B cell (primary cell): ENCODE measurements at regions not wholly inside any gene's neighbourhood (a gene's known extent, or its start where the extent isn't known, plus 50 kb on each side); places are given as distances from the start of the nearest gene placed in this dataset.

ENCODE experiments used
- ATAC-seq: fragments of 200-7000 bp; cut with Tn5 transposase; one replicate; pipeline ENCODE4 v1.10.0; 2021; ENCODE audit warnings: low read depth, mild to moderate bottlenecking, moderate number of reproducible peaks, moderate library complexity
- CTCF ChIA-PET: fragments of 350-600 bp; sonication (Branson Sonifier 250); formaldehyde crosslinking; loops from one replicate; lab custom pipeline; 2021; ENCODE audit warnings: antibody characterized with exemption, inconsistent platforms; lab: Charles Lee
- POLR2A ChIA-PET: fragments of 350-600 bp; sonication (Branson Sonifier 250); formaldehyde crosslinking; loops from one replicate; lab custom pipeline; 2021; ENCODE audit warnings: antibody characterized with exemption; lab: Charles Lee
- DNase-seq: peaks from one replicate; pipeline ENCODE4 v3.0.0; 2013
- H2AFZ ChIP-seq: 2 replicates; pipeline ENCODE4 v1.6.1; 2012; ENCODE audit warnings: mild to moderate bottlenecking, low read depth, low read length; ENCODE audit not compliant: insufficient read depth, poor library complexity, severe bottlenecking
- H3K27ac ChIP-seq, 2 donors: 1 replicate in 1 of 2; 2 replicates in 1 of 2; pipeline ENCODE4 v1.5.1; 2012 to 2013; ENCODE audit warnings: low read length in 2 of 2, mild to moderate bottlenecking in 2 of 2, moderate library complexity in 1 of 2
- H3K27me3 ChIP-seq, 4 experiments: fragments of 200-600 bp in 1 of 4; sonication (generic) in 1 of 4; replicated peaks in 1 of 4; 1 replicate in 2 of 4; 2 replicates in 2 of 4; pipeline versions ENCODE4 v1.6.1 to v1.7.0; 2013 to 2016; ENCODE audit warnings: low read length in 3 of 4, mild to moderate bottlenecking in 2 of 4, mixed read lengths in 1 of 4, moderate library complexity in 1 of 4; ENCODE audit not compliant: insufficient read depth in 4 of 4, control insufficient read depth in 3 of 4; ENCODE audit errors: control extremely low read depth in 1 of 4
- H3K36me3 ChIP-seq, 2 experiments: replicated peaks in 1 of 2; 1 replicate in 1 of 2; 2 replicates in 1 of 2; pipeline versions ENCODE4 v1.6.1 to v1.7.1; 2013; ENCODE audit warnings: low read length in 1 of 2; ENCODE audit not compliant: insufficient read depth in 2 of 2, control insufficient read depth in 1 of 2; ENCODE audit errors: control extremely low read depth in 1 of 2, extremely low read depth in 1 of 2
- H3K4me1 ChIP-seq, 2 donors: fragments of 200-600 bp in 1 of 2; sonication (generic) in 1 of 2; 1 replicate in 1 of 2; 2 replicates in 1 of 2; pipeline versions ENCODE4 v1.5.1 to v1.6.1; 2013 to 2017; ENCODE audit warnings: low read length in 2 of 2; ENCODE audit not compliant: control insufficient read depth in 2 of 2, insufficient read depth in 2 of 2
- H3K4me2 ChIP-seq: replicated peaks from 2 replicates; pipeline ENCODE3; 2012; ENCODE audit warnings: mild to moderate bottlenecking, low read depth, low read length; ENCODE audit not compliant: poor library complexity, severe bottlenecking
- H3K4me3 ChIP-seq, 5 experiments: fragments of 200-600 bp in 1 of 5; sonication (generic) in 1 of 5; 1 replicate in 3 of 5; 2 replicates in 2 of 5; pipeline versions ENCODE4 v1.5.1 to v1.7.0; 2011 to 2016; ENCODE audit warnings: low read length in 4 of 5, mild to moderate bottlenecking in 4 of 5, low read depth in 2 of 5, control low read depth in 1 of 5, moderate library complexity in 1 of 5; ENCODE audit not compliant: insufficient read depth in 1 of 5; ENCODE audit errors: control extremely low read depth in 1 of 5, extremely low read depth in 1 of 5
- H3K79me2 ChIP-seq: fragments of 200-600 bp; sonication (generic); one replicate; pipeline ENCODE4 v1.6.0; 2016; ENCODE audit warnings: low read length; ENCODE audit not compliant: control insufficient read depth, insufficient read depth
- H3K9ac ChIP-seq: fragments of 200-600 bp; sonication (generic); 2 replicates; pipeline ENCODE4 v1.6.1; 2017; ENCODE audit warnings: mild to moderate bottlenecking, low read length, moderate library complexity
- H3K9me3 ChIP-seq, 3 donors: one replicate each; pipeline versions ENCODE4 v1.6.1 to v1.7.1; 2013; ENCODE audit warnings: low read length in 2 of 3; ENCODE audit not compliant: control insufficient read depth in 2 of 3, insufficient read depth in 1 of 3; ENCODE audit errors: control extremely low read depth in 1 of 3
- H4K20me1 ChIP-seq: 2 replicates; pipeline ENCODE4 v1.6.0; 2012; ENCODE audit warnings: mild to moderate bottlenecking, low read length; ENCODE audit not compliant: insufficient read depth, control insufficient read depth, poor library complexity, severe bottlenecking
- H3K27ac Mint-ChIP-seq: one replicate; pipeline ENCODE4 v1.8.0; 2021; ENCODE audit warnings: mixed read lengths
- H3K27me3 Mint-ChIP-seq: one replicate; pipeline ENCODE4 v1.8.0; 2021; ENCODE audit warnings: mixed read lengths
- H3K4me1 Mint-ChIP-seq: one replicate; pipeline ENCODE4 v1.8.0; 2021; ENCODE audit warnings: mixed read lengths
- H3K4me3 Mint-ChIP-seq: one replicate; pipeline ENCODE4 v1.8.0; 2021; ENCODE audit warnings: mixed read lengths
- H3K9me3 Mint-ChIP-seq: one replicate; pipeline ENCODE4 v1.8.0; 2022; ENCODE audit warnings: mixed read lengths; ENCODE audit not compliant: insufficient read depth
- EZH2 ChIP-seq: IDR thresholded peaks from 2 replicates; pipeline ENCODE4 v1.6.1; 2012; ENCODE audit warnings: borderline replicate concordance, low read depth, mild to moderate bottlenecking, moderate library complexity, low read length; ENCODE audit not compliant: insufficient read depth, poor library complexity, severe bottlenecking
- WGBS: methylation state at CpG from one replicate; pipeline ENCODE4 v1.1.5; 2013; ENCODE audit warnings: missing lambda C conversion rate; ENCODE audit not compliant: insufficient coverage; 5-methylcytosine and 5-hydroxymethylcytosine counted together
- intact Hi-C: fragments of 100-400 bp; cut with micrococcal nuclease; formaldehyde crosslinking; loops from one replicate; pipeline ENCODE4 v1.10.0; 2022
- TF ChIP-seq, protein P1 (sequence below): fragments of 200-600 bp; IDR thresholded peaks from one replicate; pipeline ENCODE4 v1.8.0; 2022; ENCODE audit warnings: antibody characterized with exemption, mild to moderate bottlenecking

DNA sequence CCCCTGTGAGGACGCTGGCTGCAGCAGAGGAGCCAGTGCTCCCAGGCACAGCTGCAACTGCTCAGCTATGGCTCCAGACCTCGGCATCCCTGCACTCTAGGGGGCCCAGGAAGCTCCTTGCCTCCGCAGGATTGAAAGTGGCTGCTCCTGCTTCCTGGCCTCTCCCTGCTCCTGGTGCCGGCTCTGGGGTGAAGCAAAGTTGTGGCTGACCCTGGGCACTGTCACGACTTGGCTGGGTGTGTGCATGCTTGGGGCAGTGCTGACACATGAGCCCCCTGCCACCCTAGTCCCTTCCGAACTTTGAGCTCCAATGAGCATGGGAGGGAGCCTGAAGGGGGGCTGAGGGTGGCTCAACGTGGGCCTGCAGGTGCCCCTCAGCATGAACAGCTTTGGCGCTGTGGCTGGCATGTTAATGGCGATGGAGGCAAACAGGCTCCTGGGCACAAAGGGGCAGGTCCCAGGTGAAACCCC lies 1512.2 kb downstream of the KCNT2 start:
- DNase-seq (no peak), ATAC-seq (no peak)

DNA sequence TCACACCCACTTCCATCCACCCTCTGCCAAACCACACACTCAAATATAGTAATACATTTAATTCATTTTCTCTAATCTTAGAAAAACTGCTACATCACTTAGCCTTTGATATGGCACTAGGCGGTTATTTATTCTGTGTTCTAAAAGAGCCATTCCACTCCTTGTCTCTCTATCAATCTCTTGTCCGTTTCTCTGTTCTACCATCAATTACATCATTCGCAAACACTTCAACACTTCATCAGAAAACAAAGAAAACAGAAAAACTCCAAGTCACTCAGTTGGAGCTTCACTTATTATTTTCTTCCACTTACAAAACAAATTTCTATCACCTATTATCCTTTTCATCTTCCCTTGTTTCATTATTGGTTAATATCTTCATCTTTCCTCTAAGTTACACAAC lies 1523.0 kb downstream of the KCNT2 start:
- Histone ChIP-seq H3K27me3 (no peaks in the 10 kb centered on the region), H3K9me3 (no peaks in the 10 kb centered on the region), H3K4me1 (no peaks in the 10 kb centered on the region), H3K79me2 (no peaks in the 10 kb centered on the region), H3K4me2 (no peak overlapping the region), H4K20me1 (no peaks in the 10 kb centered on the region), H3K36me3 (no peaks in the 10 kb centered on the region), H2AFZ (no peak overlapping the region), H3K9ac (no peak overlapping the region), H3K27ac (no peak overlapping the region), H3K4me3 (no peak overlapping the region)
- no peak overlapping the region for H3K4me3 Mint-ChIP-seq
- intact Hi-C loops = no loop called here
- DNase-seq (no peak), ATAC-seq (no peak)
- ChIA-PET POLR2A (no interaction called here), CTCF (no interaction called here)
- WGBS = 93% methylated on average over 3 of the region's 3 CpGs
- H3K9me3 Mint-ChIP-seq = peaks cover 2% of the 10 kb centered on the region
- TF ChIP-seq, protein P1, sequence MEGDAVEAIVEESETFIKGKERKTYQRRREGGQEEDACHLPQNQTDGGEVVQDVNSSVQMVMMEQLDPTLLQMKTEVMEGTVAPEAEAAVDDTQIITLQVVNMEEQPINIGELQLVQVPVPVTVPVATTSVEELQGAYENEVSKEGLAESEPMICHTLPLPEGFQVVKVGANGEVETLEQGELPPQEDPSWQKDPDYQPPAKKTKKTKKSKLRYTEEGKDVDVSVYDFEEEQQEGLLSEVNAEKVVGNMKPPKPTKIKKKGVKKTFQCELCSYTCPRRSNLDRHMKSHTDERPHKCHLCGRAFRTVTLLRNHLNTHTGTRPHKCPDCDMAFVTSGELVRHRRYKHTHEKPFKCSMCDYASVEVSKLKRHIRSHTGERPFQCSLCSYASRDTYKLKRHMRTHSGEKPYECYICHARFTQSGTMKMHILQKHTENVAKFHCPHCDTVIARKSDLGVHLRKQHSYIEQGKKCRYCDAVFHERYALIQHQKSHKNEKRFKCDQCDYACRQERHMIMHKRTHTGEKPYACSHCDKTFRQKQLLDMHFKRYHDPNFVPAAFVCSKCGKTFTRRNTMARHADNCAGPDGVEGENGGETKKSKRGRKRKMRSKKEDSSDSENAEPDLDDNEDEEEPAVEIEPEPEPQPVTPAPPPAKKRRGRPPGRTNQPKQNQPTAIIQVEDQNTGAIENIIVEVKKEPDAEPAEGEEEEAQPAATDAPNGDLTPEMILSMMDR = no peak
- no peak for TF ChIP-seq EZH2
- no peak overlapping the region for H3K27ac Mint-ChIP-seq
- H3K4me1 Mint-ChIP-seq = no peaks in the 10 kb centered on the region
- H3K27me3 Mint-ChIP-seq = no peaks in the 10 kb centered on the region

More for the DNA sequence above, 1512.2 kb downstream of the KCNT2 start:
- TF ChIP-seq, protein P1 = no peak
- no peak for TF ChIP-seq EZH2
- Mint-ChIP-seq H3K27me3 (no peaks in the 10 kb centered on the region), H3K4me3 (no peak overlapping the region), H3K9me3 (no peaks in the 10 kb centered on the region), H3K27ac (no peak overlapping the region), H3K4me1 (no peaks in the 10 kb centered on the region)
- H3K4me1 ChIP-seq = no peaks in the 10 kb centered on the region
- no peaks in the 10 kb centered on the region for H4K20me1 ChIP-seq
- H3K9ac ChIP-seq = no peak overlapping the region
- WGBS = 82% methylated on average over 9 of the region's 9 CpGs
- H3K4me3 ChIP-seq = no peak overlapping the region
- no peaks in the 10 kb centered on the region for H3K36me3 ChIP-seq
- no peak overlapping the region for H2AFZ ChIP-seq
- intact Hi-C loops = no loop called here
- H3K4me2 ChIP-seq = no peak overlapping the region
- no peak overlapping the region for H3K27ac ChIP-seq
- H3K27me3 ChIP-seq = no peaks in the 10 kb centered on the region
- H3K79me2 ChIP-seq = no peaks in the 10 kb centered on the region
- POLR2A ChIA-PET = no interaction called here
- CTCF ChIA-PET = no interaction called here
- peaks cover 0 to 6% (median 0%) of the 10 kb centered on the region in 3 donors for H3K9me3 ChIP-seq
